Activated B cell treated with CpG ODN at 0.5 μM for 24 hours (primary cell): ENCODE measurements at regions not wholly inside any gene's neighbourhood (a gene's known extent, or its start where the extent isn't known, plus 50 kb on each side); places are given as distances from the start of the nearest gene placed in this dataset.
A peak's percentile ranks its signal among the peaks of the same experiment; 100 is the strongest.

Source experiments
- ATAC-seq: fragments of 200-7000 bp; cut with Tn5 transposase; one replicate; pipeline ENCODE4 v1.10.0; 2021; ENCODE audit warnings: low read depth, mild to moderate bottlenecking, moderate library complexity
- CTCF ChIA-PET: fragments of 350-600 bp; sonication (Branson Sonifier 250); formaldehyde crosslinking; loops from one replicate; lab custom pipeline; 2021; ENCODE audit warnings: antibody characterized with exemption; lab: Charles Lee
- POLR2A ChIA-PET: fragments of 350-600 bp; sonication (Branson Sonifier 250); formaldehyde crosslinking; loops from one replicate; lab custom pipeline; 2021; ENCODE audit warnings: antibody characterized with exemption; lab: Charles Lee
- DNase-seq: peaks from one replicate; pipeline ENCODE4 v3.0.0; 2022
- H3K27ac Mint-ChIP-seq: one replicate; pipeline ENCODE4 v1.8.0; 2020; ENCODE audit warnings: mixed read lengths
- H3K27me3 Mint-ChIP-seq: one replicate; pipeline ENCODE4 v1.8.0; 2021; ENCODE audit warnings: mixed read lengths
- H3K36me3 Mint-ChIP-seq: one replicate; pipeline ENCODE4 v1.8.0; 2021; ENCODE audit warnings: low read depth, mixed read lengths
- H3K4me1 Mint-ChIP-seq: one replicate; pipeline ENCODE4 v1.8.0; 2021; ENCODE audit warnings: mixed read lengths
- H3K4me3 Mint-ChIP-seq: one replicate; pipeline ENCODE4 v1.8.0; 2020; ENCODE audit warnings: mild to moderate bottlenecking, mixed read lengths
- H3K9me3 Mint-ChIP-seq: one replicate; pipeline ENCODE4 v1.8.0; 2020; ENCODE audit warnings: mixed read lengths
- CTCF ChIP-seq: fragments of 200-600 bp; IDR thresholded peaks from one replicate; pipeline ENCODE4 v1.8.0; 2022; ENCODE audit warnings: antibody characterized with exemption, mild to moderate bottlenecking
- intact Hi-C: fragments of 100-400 bp; cut with micrococcal nuclease; formaldehyde crosslinking; loops from one replicate; pipeline ENCODE4 v1.15.1; 2024

GRCh38 chr1:207217778-207218511 is 103.5 kb upstream of the CD55 start:
- H3K9me3 Mint-ChIP-seq = peaks cover 11% of the 10 kb centered on the region
- intact Hi-C loops = loop anchor here (5.0 to 10.0 kb wide), 2 partner anchors 47 to 104 kb away; partner anchors contain the start of gene CD55
- peaks cover 25% of the 10 kb centered on the region for H3K4me1 Mint-ChIP-seq
- H3K4me3 Mint-ChIP-seq = peak overlapping the region; percentile 26
- peak overlapping the region; percentile 64 for H3K27ac Mint-ChIP-seq
- ChIA-PET CTCF (no interaction called here), POLR2A (interaction anchor here (0.5 kb wide), 1 partner anchor 177 kb away, joined by 3 read pairs; no protein-coding TSS in a partner anchor)
- ATAC-seq (no peak), DNase-seq (no peak)
- no peak for TF ChIP-seq CTCF
- peaks cover 3% of the 10 kb centered on the region for H3K36me3 Mint-ChIP-seq
- no peaks in the 10 kb centered on the region for H3K27me3 Mint-ChIP-seq

- Mint-ChIP-seq H3K4me1 (peaks cover 25% of the 10 kb centered on the region), H3K27ac (peak overlapping the region; percentile 30), H3K36me3 (peaks cover 3% of the 10 kb centered on the region), H3K9me3 (peaks cover 11% of the 10 kb centered on the region), H3K27me3 (no peaks in the 10 kb centered on the region), H3K4me3 (peak overlapping the region; percentile 26)
- ChIA-PET CTCF (interaction anchor here (0.9 kb wide), 1 partner anchor 231 kb away, joined by 3 read pairs; no protein-coding TSS in a partner anchor), POLR2A (interaction anchor here (0.6 kb wide), 1 partner anchor 100 kb away, joined by 3 read pairs; no protein-coding TSS in a partner anchor)
- intact Hi-C loops = loop anchor here (5.0 to 10.0 kb wide), 2 partner anchors 46 to 104 kb away; partner anchors contain the start of gene CD55
- DNase-seq (no peak), ATAC-seq (no peak)
- no peak for TF ChIP-seq CTCF
These were observed 102.7 kb upstream of the CD55 start for GRCh38 chr1:207218512-207219362.

GRCh38 chr1:207219979-207220889 is 101.2 kb upstream of the CD55 start:
- Mint-ChIP-seq H3K9me3 (no peaks in the 10 kb centered on the region), H3K27ac (no peak overlapping the region), H3K27me3 (no peaks in the 10 kb centered on the region), H3K36me3 (no peaks in the 10 kb centered on the region), H3K4me3 (no peak overlapping the region), H3K4me1 (peaks cover 25% of the 10 kb centered on the region)
- no peak for TF ChIP-seq CTCF
- CTCF ChIA-PET = interaction anchor here (0.9 kb wide), 1 partner anchor 233 kb away, joined by 3 read pairs; no protein-coding TSS in a partner anchor
- ATAC-seq = no peak
- DNase-seq = no peak
- POLR2A ChIA-PET = interaction anchor here (0.6 kb wide), 1 partner anchor 99 kb away, joined by 3 read pairs; no protein-coding TSS in a partner anchor
- intact Hi-C loops = loop anchor here (5.0 to 10.0 kb wide), 2 partner anchors 45 to 102 kb away; partner anchors contain the start of gene CD55

DNA sequence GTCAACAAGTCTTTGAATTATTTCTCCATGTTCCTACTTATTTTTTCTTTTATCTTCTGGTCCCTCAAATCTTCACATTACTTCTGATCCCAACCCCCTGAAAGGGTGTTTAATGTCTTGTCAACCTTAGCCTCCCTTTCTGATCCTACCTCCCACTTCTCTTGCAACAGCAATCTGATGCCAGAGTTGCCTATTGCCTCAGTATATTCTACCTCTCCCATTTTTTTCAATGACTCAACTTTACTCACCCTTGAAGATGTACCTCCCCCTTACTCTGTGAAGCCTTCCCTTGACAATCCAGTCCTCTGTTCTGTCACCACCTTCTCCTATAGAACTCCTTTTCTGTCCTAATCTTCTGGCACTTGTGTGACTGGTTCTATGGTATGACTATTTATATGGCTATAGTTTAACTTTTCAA is 99.5 kb upstream of the CD55 start:
- H3K4me1 Mint-ChIP-seq = peaks cover 21% of the 10 kb centered on the region
- no peak overlapping the region for H3K27ac Mint-ChIP-seq
- ChIA-PET CTCF (no interaction called here), POLR2A (interaction anchor here (1.2 kb wide), 1 partner anchor 100 kb away, joined by 3 read pairs; the partner anchor contains the start of gene CD55)
- ATAC-seq (no peak), DNase-seq (no peak)
- no peaks in the 10 kb centered on the region for H3K36me3 Mint-ChIP-seq
- intact Hi-C loops = no loop called here
- no peaks in the 10 kb centered on the region for H3K9me3 Mint-ChIP-seq
- no peak overlapping the region for H3K4me3 Mint-ChIP-seq
- no peak for TF ChIP-seq CTCF
- H3K27me3 Mint-ChIP-seq = no peaks in the 10 kb centered on the region
